ENCODE measurements at regions not wholly inside any gene's neighbourhood (a gene's known extent, or its start where the extent isn't known, plus 50 kb on each side); places are given as distances from the start of the nearest gene placed in this dataset.
"Not testable (repeated sequence)": the region's sequence is repeated elsewhere in the genome, so short reads cannot be mapped to it uniquely, and the experiment has no call there.

DNA sequence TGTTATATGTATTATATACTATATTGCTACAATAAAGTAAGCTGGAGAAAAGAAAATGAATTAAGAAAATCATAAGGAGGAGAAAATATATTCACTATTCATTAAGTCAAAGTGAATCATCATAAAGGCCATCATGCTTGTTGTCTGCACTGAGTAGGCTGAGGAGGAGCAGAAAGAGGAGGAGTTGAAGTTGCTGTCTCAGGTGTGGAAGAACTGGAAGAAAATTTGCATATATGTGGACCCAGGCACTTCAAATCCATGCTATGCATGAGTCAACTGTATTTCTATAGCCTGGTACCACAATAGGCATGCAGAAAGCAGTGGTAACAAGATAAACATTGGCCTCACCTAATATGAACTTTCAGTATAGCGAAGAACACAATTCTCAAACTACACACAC, 135.9 kb upstream of the SGCG start:
- DNase-seq = no peak

DNA sequence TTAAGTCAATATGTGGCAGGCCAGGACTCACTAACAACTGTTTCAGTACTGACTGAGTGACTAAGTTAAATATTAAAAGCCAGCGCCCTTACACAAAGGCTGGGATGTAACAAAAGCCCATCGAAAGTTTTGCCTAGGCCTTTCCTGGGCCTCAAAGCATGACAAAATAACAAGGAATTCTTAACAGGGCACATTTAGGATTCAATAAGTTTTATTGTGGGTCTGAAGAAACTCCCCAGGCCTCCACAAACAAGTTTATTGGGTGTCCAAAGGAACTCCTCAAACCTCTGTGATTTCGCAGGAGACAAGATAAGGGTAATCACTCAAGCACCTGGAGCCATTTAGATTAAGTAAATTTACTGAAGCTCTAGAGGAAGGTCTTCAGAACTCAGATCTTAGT, 130.7 kb upstream of the SGCG start:
- no peak for DNase-seq

DNA sequence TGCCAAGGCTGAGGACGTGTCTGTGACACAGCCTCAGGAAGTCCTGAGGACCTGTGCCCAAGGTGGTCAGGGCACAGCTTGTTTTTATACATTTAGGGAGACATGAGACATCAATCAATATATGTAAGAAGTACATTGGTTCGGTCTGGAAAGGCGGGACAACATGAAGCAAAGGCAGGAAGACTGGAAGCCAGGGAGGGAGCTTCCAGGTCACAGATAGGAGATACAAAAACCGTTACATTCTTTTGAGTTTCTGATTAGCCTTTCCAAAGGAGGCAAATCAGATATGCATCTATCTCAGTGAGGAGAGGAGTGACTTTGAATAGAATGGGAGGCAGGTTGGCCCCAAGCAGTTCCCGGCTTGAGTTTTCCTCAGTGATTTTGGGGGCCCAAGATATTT, 127.1 kb upstream of the SGCG start:
- DNase-seq = not testable (repeated sequence)

DNA sequence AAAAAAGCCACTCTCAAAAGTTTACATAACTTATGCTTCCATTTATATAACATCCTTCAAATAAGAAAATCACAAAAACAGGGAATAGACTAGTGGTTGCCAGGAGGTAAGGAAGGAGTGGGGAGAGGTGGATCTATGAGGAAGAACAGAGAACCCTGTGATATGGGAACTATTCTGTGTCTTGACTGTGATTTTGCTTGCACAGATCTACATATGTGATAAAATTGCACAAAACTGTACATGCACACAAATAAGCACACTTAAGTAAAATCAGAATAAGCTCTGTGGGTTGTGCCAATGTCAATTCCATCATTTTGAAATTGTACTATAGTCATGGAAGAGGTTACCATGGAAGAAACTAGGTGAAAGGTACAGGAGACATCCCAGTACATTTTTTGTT, 121.6 kb upstream of the SGCG start:
- no peak for DNase-seq

DNA sequence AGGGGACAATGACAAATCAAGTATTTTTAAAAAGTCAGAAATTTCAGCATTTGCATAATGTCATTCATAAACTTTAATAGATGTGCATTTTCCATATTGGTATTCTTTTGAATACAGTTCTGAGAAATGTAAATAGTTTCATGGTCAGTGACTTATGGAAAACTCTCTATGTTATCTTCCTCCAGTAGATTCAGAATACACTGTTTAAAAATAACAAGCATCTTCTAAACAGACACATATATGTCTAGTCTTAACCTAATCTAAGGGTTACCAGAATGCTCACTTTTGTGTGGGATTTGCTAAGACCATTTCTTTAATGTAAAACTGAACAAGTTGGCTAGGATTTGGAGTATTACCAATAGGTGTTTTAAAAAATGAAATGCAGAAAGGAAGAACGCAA, 119.8 kb upstream of the SGCG start:
- no peak for DNase-seq

DNA sequence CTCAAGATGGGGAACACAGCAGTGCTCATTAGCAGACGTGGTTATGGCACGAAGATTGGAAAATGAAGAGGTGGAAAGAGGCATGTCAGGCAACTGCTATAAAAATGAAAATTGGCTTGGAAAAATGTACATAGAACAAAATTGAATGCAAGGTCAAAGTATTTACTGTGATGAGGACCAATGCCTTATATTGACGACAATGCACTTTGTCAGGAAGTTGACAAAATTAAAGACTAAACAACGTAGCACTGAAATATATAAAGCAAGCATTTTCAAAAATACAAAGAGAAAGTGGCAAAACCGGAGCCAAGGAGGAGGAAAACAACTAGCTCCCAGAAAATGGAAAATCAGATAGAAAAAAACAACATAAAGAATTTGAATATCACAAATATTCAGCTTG, 113.7 kb upstream of the SGCG start:
- no peak for DNase-seq

DNA sequence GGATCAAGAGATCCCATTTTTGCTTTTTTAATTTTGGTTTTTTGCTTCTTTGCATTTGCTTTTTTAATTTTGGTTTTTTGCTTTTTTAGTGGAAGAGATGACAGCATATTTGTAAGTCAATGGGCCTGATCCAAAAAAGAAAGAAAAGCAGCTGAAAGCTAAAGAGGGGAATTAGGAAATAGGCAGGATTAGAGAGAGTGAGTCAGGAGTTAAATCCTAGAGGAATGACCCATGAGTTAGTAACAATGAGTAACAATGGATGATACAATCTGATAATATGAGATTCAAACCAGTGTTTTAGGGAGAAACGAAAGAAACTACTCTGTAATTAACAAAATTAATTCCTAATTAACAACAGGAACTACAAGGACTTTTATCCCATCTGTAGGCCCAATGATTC, 111.2 kb upstream of the SGCG start:
- no peak for DNase-seq

DNA sequence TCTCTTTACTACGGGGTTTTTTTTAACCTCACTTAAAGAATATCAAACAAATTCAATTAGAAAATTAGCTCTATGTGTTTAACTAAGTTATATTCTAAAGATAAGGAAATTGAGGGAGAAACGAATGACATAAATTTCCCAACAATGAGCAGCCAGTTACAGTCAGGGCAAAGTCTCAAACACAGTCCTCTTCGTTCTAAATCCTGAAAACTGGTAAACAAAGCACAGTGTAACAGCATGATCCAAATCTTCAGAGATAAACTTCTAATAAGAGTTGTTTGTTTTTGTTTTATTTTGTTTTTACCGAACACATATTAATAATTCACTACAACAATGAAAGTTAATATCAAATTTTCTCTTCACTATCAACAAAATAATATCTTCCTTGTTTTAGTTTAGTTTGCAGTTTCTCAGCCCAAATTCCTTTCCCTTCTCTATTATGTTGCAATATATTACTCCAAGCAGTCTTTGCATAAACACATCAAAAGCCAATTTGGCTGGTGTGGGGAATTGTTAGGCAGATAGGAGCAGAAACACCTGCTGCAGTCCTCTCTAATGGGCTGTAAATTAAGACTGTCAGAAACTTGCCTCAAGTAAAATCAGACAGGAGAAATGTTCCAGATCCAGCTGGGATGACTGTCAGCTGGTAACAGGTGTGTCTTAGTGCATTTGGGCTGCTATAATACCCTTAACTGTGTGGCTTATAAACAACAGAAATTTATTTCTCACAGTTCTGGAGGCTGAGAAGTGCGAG, 106.5 kb upstream of the SGCG start:
- no peak for DNase-seq

DNA sequence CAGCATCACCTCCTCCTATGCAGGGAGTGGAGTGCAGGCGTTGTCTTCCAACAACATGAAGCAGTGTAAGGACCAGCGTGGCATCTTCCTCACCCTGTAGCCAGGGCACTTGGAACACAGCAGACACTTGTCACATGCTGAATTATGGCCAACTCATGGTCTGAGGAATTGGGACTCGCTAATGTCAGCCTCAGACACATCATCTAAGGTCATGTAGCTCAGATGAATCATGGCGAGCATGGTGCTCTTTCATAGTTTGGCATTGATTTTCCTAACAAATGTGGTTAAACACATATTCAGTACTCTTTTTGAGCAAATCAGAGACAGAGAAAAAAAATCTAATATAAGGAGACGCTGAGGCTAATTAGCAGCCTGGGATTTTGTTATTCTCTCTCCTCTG, 99.6 kb upstream of the SGCG start:
- DNase-seq = no peak

DNA sequence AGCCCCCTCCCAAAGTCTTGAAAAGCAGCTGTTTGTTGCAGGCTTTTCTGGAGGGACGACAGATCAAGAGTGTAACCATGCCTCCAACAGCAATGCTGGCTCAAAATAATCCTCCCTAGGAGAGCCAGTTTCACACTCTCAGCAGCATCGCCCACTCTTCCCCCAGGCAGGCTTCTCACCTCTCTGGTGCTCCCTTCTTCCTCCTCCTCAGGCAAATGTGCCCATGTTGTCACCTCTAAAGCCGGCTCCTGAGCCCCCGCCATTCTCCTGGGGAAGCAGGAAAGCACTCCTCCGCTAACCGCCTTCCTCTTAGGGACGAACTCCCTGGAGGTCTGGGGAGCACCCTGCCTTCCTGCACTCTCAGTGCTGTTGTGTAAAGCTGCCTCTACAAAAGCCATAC, 98.9 kb upstream of the SGCG start:
- DNase-seq = no peak

DNA sequence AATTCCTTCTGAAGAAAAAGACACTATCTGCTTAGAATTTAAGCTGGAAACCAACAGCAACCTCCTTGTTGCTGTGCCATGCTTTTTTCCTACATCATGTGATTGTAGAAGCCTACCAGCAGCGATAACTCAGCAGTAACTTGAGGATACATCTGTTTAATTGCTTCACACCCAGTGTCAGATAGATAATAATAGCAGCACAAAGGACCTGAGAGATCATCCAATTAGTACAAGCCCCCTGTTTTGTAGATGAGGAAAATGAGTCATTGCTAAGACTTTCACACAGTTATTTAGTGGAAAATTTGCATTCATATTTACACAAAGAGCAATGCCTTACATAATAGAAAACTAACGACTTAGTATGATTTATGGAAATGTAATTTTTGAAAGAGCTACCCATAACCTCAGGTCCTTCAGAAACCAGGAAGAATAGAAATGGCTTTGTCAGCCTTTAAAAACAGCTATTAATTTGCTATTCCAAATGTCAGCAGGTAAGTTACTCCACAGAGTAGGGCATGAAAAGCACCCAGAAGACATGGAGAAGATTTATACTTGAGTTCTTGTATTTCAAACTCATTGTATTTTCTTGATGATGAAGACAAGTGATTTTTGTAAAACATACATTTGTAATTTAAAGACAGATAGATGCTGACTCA, 93.7 kb upstream of the SGCG start:
- DNase-seq = no peak

DNA sequence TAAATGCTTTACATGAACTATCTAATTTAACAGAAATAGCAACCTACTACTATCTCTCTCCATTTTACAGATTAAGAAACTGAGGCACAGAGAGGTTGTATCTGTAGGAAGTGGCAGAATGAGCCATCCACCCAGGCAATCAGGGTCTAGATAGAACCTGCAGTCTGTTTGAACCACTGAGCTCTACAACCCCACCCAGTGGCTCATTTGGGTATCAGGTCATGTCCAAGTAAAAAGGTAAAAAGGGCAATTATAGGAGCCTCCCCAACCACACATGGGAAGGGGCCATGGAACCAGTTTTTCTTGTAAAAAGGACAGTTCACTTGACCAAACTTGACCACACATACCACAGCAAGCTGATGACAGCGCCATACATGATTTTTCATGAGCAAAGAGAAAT, 92.9 kb upstream of the SGCG start:
- DNase-seq = peak; percentile 16

DNA sequence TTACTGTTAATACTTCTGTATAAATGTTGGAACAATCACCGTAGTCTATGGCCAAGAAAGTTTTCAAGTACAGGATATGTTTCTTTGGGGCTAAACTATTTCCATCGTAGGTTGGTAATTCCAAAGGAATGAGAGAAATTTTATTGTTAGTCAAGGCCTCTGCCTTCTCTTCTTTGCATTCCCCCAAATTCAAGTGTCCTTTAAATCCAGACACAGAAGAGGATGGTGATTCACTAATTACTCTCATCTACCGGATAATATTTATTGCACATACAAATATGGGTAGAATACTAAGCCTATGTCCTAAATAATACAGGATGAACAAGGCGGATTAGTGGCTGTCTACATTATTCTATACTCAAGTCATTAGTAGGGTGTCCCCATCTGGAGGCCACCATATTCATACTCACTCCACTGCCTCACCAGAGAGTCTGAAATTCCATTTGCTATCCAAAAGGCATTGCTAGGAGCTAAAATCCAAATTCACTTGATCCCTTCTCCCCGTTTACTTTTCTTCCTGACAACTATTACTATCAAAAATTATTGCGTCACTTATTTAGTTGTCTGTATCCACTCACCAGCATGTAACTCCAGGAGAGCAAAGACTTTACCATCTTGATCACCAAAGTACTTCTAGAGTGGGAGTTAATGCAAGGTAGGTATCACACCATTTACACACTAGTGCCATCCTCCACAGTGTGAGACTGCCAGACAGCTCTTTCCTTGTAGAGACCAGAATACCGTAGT, 82.4 kb upstream of the SGCG start:
- DNase-seq = no peak

DNA sequence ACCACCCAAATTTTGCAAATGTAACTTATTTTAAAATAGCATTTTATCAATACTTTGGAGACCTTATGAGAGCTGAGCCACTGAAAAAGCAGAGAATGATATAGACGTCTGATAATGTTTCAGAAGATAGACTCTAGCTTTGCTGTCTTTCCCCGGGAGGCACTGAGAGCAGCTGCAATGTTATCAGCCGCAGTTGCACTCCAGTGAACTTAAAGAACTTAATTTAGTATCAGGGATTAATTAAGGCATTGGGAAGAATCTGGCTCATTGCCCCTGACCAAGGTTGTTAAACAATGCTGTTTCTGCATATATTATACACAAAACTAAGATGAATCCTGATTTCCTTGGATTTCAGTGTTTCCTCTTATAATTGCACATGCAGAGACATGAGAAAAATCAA, 75.7 kb upstream of the SGCG start:
- no peak for DNase-seq

DNA sequence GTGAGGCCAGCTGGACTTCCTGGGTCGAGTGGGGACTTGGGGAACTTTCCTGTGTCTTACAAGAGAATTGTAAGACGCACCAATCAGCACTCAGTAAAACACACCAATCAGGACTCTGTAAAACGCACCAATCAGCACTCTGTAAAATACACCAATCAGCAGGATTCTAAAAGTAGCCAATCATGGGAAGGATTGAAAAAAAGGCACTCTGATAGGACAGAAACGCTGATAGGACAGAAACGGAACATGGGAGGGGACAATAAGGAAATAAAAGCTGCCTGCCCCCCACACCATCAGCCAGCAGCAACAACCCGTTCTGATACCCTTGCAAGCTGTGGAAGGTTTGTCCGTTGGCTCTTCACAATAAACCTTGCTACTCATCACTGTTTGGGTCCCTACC, 73.1 kb upstream of the SGCG start:
- no peak for DNase-seq

DNA sequence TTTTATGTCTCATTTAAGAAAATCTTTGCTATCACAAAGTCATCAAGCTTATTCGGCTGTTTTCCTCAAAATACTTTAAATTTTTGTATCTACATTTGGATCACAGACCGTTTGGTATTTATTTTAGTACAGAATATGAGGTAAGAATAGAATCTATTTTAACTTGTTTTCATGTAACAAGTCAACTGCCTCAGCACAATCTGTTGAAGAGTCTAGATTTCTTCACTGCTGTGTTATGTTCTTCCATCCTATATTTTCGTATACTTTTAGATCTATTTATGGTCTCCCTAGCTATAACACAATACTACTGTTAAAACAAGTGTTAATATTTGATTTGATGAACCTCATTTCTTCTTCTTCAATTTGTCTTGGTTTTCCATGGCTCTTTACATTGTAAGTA, 61.6 kb upstream of the SGCG start:
- no peak for DNase-seq

DNA sequence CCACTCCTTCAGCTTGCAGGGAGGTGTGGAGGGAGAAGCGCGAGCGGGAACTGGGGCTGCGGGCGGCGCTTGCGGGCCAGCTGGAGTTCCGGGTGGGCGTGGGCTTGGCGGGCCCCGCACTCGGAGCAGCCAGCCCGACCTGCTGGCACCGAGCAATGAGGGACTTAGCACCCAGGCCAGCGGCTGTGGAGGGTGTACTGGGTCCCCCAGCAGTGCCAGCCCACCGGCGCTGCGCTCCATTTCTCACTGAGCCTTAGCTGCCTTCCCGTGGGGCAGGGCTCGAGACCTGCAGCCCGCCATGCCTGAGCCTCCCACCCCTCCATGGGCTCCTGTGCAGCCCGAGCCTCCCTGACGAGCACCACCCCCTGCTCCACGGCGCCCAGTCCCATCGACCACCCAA, 53.2 kb upstream of the SGCG start:
- not testable (repeated sequence) for DNase-seq

DNA sequence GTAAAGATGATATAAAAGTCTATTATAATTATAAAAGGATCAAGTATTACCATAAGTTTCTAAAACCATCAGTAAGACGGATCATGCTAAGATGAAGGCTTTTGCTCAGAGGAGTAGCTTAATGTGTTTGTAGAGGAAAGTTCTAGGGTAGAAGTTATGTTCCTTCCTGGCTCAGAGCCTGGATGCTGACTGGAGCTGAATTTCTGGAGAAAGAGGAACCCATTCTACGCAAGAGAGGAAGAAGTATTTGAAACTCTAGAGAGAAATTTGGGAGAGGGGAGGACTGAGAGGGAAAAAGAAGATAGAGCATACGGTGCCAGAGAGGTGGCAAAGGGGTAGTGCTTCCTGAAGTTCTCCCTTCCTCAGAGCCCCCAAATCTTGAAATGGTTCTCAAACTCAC, 51.4 kb upstream of the SGCG start:
- DNase-seq = no peak
